ENCODE measurements at regions not wholly inside any gene's neighbourhood (a gene's known extent, or its start where the extent isn't known, plus 50 kb on each side); places are given as distances from the start of the nearest gene placed in this dataset.

- no peak overlapping the region for H3K23ac ChIP-seq (ENCODE audit: insufficient read length, low read depth, low read length)
- H3K36me3 Mint-ChIP-seq (ENCODE audit: insufficient read depth in 1 of 3, low read depth in 3 of 3), result no peaks in the 10 kb centered on the region; a peak in 2 of 7 replicates
- no peak overlapping the region for H2AK5ac ChIP-seq (ENCODE audit: insufficient read length, low read length)
- no peak overlapping the region for H3K27ac Mint-ChIP-seq
- no peak overlapping the region for H2BK15ac ChIP-seq (ENCODE audit: low read depth, low read length)
- peaks cover 2 to 9% of the 10 kb centered on the region in 2 experiments; a peak in 2 of 5 replicates for H3K9me3 Mint-ChIP-seq
- no peak for DNase-seq
- no peak overlapping the region for H2BK12ac ChIP-seq (ENCODE audit: insufficient read length, low read depth, low read length)
- no peak for TF ChIP-seq CTCF (conservative IDR thresholded peaks at IDR 0.05)
- H3K14ac ChIP-seq (ENCODE audit: insufficient read depth, low read length), result no peak overlapping the region
- H3K9me3 ChIP-seq (ENCODE audit: control insufficient read depth, low read depth, low read length), result no peaks in the 10 kb centered on the region
- H3K4me3 Mint-ChIP-seq, result no peak overlapping the region
- no peak overlapping the region for H4K8ac ChIP-seq (replicated peaks; ENCODE audit: insufficient read length, low read depth, low read length)
- H3K27me3 Mint-ChIP-seq (ENCODE audit: low read depth), result no peaks in the 10 kb centered on the region
- no peak overlapping the region for H4K5ac ChIP-seq (ENCODE audit: insufficient read length, low read depth, low read length)
- H3K79me2 ChIP-seq (ENCODE audit: insufficient read depth, low read length), result no peaks in the 10 kb centered on the region
- H2BK5ac ChIP-seq (ENCODE audit: insufficient read length, low read length), result no peak overlapping the region
- no peak overlapping the region for H3K56ac ChIP-seq (ENCODE audit: insufficient read length, low read depth, low read length)
- no peak overlapping the region for H3K4ac ChIP-seq (ENCODE audit: low read depth, low read length)
- H3K27ac ChIP-seq (ENCODE audit: insufficient read length, low read depth, low read length), result no peak overlapping the region
- H3K9ac ChIP-seq (ENCODE audit: extremely low read depth, insufficient read length, low read length), result no peak overlapping the region
- no peak overlapping the region for H4K91ac ChIP-seq (ENCODE audit: insufficient read length, low read depth, low read length)
- H3K27me3 ChIP-seq (ENCODE audit: insufficient read depth, low read length), result no peaks in the 10 kb centered on the region
- H2AFZ ChIP-seq (ENCODE audit: low read length), result no peak overlapping the region
- no peak overlapping the region for H3K4me2 ChIP-seq (ENCODE audit: insufficient read depth, insufficient read length, low read length)
- no peaks in the 10 kb centered on the region for H3K23me2 ChIP-seq (ENCODE audit: insufficient read length, low read depth, low read length, poor library complexity, severe bottlenecking)
- no peaks in the 10 kb centered on the region for H3K4me1 Mint-ChIP-seq
- no peak overlapping the region for H2BK120ac ChIP-seq (ENCODE audit: low read depth, low read length, poor library complexity, severe bottlenecking)
- no peak overlapping the region for H3K18ac ChIP-seq (ENCODE audit: insufficient read length, low read depth, low read length)
- H3K4me1 ChIP-seq (ENCODE audit: insufficient read depth, low read length), result no peaks in the 10 kb centered on the region
- H2BK20ac ChIP-seq (ENCODE audit: low read depth, low read length, poor library complexity, severe bottlenecking), result no peak overlapping the region
- H4K20me1 ChIP-seq (ENCODE audit: control insufficient read depth, insufficient read depth, insufficient read length), result no peaks in the 10 kb centered on the region
- no peak overlapping the region for H3T11ph ChIP-seq (ENCODE audit: low read length)
- WGBS (ENCODE audit: extremely low coverage, insufficient read length, low lambda C conversion rate), result no CpG with 5 or more reads among the region's 4 CpGs
- no peaks in the 10 kb centered on the region for H3K79me1 ChIP-seq (ENCODE audit: insufficient read depth, low read depth, low read length, poor library complexity, severe bottlenecking)
Observed at GRCh38 chr6:165173484-165173883, 135.9 kb downstream of the C6orf118 start.

All from H9 (cell line).